ENCODE measurements at regions not wholly inside any gene's neighbourhood (a gene's known extent, or its start where the extent isn't known, plus 50 kb on each side); places are given as distances from the start of the nearest gene placed in this dataset.

DNA sequence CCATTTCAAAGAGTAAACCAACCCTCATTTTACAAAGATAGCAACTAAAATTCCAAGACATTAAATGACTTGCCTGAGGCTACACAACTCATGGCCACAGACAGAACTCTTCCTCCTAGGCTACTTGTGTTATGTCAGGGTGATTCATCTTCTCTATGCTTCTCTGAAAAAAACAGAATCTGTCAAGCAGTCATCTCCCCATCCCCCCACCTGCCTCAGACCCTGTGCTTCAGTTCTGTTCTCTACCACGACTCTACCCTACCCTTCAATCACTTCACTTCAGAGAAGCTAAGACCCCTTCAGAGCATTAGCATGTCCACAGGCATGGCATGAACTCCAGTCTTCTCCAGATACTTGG is 277.7 kb upstream of the PTGER4 start:
- no peak overlapping the region for H3K9ac ChIP-seq (ENCODE audit: low read length)
- no peak for TF ChIP-seq EZH2 (optimal IDR thresholded peaks at IDR 0.05; ENCODE audit: low read depth, low read length)
- no peak for TF ChIP-seq EZH2phosphoT487 (IDR thresholded peaks at IDR 0.05; ENCODE audit: low read length)
- TF ChIP-seq, protein P1, sequence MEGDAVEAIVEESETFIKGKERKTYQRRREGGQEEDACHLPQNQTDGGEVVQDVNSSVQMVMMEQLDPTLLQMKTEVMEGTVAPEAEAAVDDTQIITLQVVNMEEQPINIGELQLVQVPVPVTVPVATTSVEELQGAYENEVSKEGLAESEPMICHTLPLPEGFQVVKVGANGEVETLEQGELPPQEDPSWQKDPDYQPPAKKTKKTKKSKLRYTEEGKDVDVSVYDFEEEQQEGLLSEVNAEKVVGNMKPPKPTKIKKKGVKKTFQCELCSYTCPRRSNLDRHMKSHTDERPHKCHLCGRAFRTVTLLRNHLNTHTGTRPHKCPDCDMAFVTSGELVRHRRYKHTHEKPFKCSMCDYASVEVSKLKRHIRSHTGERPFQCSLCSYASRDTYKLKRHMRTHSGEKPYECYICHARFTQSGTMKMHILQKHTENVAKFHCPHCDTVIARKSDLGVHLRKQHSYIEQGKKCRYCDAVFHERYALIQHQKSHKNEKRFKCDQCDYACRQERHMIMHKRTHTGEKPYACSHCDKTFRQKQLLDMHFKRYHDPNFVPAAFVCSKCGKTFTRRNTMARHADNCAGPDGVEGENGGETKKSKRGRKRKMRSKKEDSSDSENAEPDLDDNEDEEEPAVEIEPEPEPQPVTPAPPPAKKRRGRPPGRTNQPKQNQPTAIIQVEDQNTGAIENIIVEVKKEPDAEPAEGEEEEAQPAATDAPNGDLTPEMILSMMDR (IDR thresholded peaks at IDR 0.05; ENCODE audit: low read length), result no peak
- H3K9me2 ChIP-seq (replicated peaks; ENCODE audit: insufficient read depth, low read length), result no peaks in the 10 kb centered on the region
- no peak overlapping the region for H3K27ac ChIP-seq (ENCODE audit: low read length)
- H4K20me1 ChIP-seq (ENCODE audit: insufficient read depth, low read length), result no peaks in the 10 kb centered on the region
- no peaks in the 10 kb centered on the region for H3K27me3 ChIP-seq (replicated peaks; ENCODE audit: insufficient read depth, low read length)
- peaks cover 4% of the 10 kb centered on the region; the same call in 1 of the 2 replicates for H3F3A ChIP-seq (ENCODE audit: insufficient read depth, low read length)
- peaks cover 17% of the 10 kb centered on the region for H3K4me1 ChIP-seq (ENCODE audit: low read length)
- DNase-seq, result no peak
- no peaks in the 10 kb centered on the region for H3K36me3 ChIP-seq (replicated peaks; ENCODE audit: insufficient read depth, low read length)
- no peak overlapping the region for H3K4me2 ChIP-seq (ENCODE audit: low read depth, low read length)
- no peaks in the 10 kb centered on the region for H3K79me2 ChIP-seq (ENCODE audit: low read length)
- no peak overlapping the region for H2AFZ ChIP-seq (ENCODE audit: low read length)
- no peaks in the 10 kb centered on the region for H3K9me3 ChIP-seq (replicated peaks; ENCODE audit: insufficient read depth, low read length)
- no peak overlapping the region for H3K4me3 ChIP-seq (ENCODE audit: low read length)

DNA sequence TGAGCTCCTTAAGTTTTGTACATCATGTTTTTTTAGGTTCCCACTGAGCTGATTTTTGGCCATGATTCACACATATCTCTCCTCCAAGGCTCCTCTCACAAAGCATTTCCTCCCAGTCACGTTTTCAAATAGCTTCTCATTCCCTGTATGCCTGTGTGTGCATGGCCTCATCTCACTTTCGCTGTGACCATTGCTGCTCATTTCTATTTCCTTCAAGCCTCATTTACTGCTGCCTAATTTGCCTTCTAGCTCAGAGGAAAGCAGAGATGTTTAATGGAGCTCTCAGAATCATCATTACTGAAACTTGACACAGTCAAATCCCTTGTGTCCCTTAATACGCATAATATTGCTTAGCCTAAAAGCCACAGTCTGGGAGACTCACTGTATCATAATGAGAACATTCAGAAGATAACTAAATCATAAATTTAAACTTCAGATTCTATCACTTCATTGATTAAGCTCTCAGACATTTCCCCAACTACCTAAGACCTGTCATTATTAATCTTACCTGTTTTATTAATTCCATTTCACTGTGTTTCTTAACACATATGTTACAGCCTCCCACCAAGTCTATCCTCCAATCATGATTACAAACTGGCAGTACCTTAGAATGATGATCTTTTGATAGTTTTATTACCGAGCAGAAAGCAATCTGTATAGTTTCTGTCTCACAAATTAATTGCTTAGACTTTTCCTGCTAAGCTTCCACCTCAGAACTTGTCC is 278.3 kb upstream of the PTGER4 start:
- Histone ChIP-seq H3K4me1 (ENCODE audit: low read length) (peaks cover 14% of the 10 kb centered on the region), H3K79me2 (ENCODE audit: low read length) (no peaks in the 10 kb centered on the region), H3K36me3 (replicated peaks; ENCODE audit: insufficient read depth, low read length) (no peaks in the 10 kb centered on the region), H3K27me3 (replicated peaks; ENCODE audit: insufficient read depth, low read length) (no peaks in the 10 kb centered on the region), H3K9me2 (replicated peaks; ENCODE audit: insufficient read depth, low read length) (no peaks in the 10 kb centered on the region), H3K27ac (ENCODE audit: low read length) (no peak overlapping the region), H2AFZ (ENCODE audit: low read length) (no peak overlapping the region), H3F3A (ENCODE audit: insufficient read depth, low read length) (peaks cover 4% of the 10 kb centered on the region; the same call in 1 of the 2 replicates), H4K20me1 (ENCODE audit: insufficient read depth, low read length) (no peaks in the 10 kb centered on the region), H3K9ac (ENCODE audit: low read length) (no peak overlapping the region), H3K4me2 (ENCODE audit: low read depth, low read length) (no peak overlapping the region), H3K4me3 (ENCODE audit: low read length) (no peak overlapping the region), H3K9me3 (replicated peaks; ENCODE audit: insufficient read depth, low read length) (no peaks in the 10 kb centered on the region)
- TF ChIP-seq, protein P1 (IDR thresholded peaks at IDR 0.05; ENCODE audit: low read length), result no peak
- no peak for TF ChIP-seq EZH2 (optimal IDR thresholded peaks at IDR 0.05; ENCODE audit: low read depth, low read length)
- TF ChIP-seq EZH2phosphoT487 (IDR thresholded peaks at IDR 0.05; ENCODE audit: low read length), result no peak
- no peak for DNase-seq

DNA sequence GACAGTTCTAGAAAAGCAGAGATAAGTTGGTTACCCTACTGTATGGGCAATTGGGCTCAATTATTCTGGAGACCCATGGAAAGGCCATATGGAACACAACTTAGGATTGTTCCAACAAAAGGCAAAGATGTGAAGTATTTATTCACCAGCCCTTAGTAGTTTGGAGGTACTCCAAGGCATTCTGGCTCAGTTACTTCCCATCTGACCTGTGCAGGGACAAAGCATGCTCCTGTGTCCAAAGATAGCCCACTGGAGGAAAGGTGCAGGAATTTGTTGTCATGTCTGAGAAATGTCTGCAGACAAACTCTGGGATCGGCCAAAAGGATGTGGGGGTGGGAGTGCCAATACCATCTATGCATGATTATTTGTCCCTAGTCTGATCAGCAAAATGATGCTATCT is 279.5 kb upstream of the PTGER4 start:
- Histone ChIP-seq H3K27ac (ENCODE audit: low read length) (no peak overlapping the region), H3K27me3 (replicated peaks; ENCODE audit: insufficient read depth, low read length) (no peaks in the 10 kb centered on the region), H3K9ac (ENCODE audit: low read length) (no peak overlapping the region), H3K36me3 (replicated peaks; ENCODE audit: insufficient read depth, low read length) (no peaks in the 10 kb centered on the region), H3K9me3 (replicated peaks; ENCODE audit: insufficient read depth, low read length) (no peaks in the 10 kb centered on the region), H4K20me1 (ENCODE audit: insufficient read depth, low read length) (no peaks in the 10 kb centered on the region), H3K79me2 (ENCODE audit: low read length) (no peaks in the 10 kb centered on the region), H3K4me1 (ENCODE audit: low read length) (peaks cover 12% of the 10 kb centered on the region), H3K4me2 (ENCODE audit: low read depth, low read length) (no peak overlapping the region), H3K4me3 (ENCODE audit: low read length) (no peak overlapping the region), H2AFZ (ENCODE audit: low read length) (no peak overlapping the region), H3K9me2 (replicated peaks; ENCODE audit: insufficient read depth, low read length) (no peaks in the 10 kb centered on the region), H3F3A (ENCODE audit: insufficient read depth, low read length) (peaks cover 4% of the 10 kb centered on the region; the same call in 1 of the 2 replicates)
- no peak for TF ChIP-seq EZH2phosphoT487 (IDR thresholded peaks at IDR 0.05; ENCODE audit: low read length)
- TF ChIP-seq, protein P1 (IDR thresholded peaks at IDR 0.05; ENCODE audit: low read length), result no peak
- DNase-seq, result no peak

All from MM.1S (cell line).